Glomerular visceral epithelial cell (primary cell): ENCODE measurements at regions not wholly inside any gene's neighbourhood (a gene's known extent, or its start where the extent isn't known, plus 50 kb on each side); places are given as distances from the start of the nearest gene placed in this dataset.

Experiments used
- DNase-seq: peaks from one replicate; pipeline ENCODE4 v3.0.0-alpha.2; 2016; ENCODE audit errors: extremely low spot score

GRCh38 chr10:6774406-6774805 lies 194.3 kb upstream of the PRKCQ start:
- no peak for DNase-seq

GRCh38 chr10:6771331-6771730 lies 191.3 kb upstream of the PRKCQ start:
- no peak for DNase-seq

GRCh38 chr10:6770846-6771245 lies 190.8 kb upstream of the PRKCQ start:
- DNase-seq = no peak

GRCh38 chr10:6769704-6770417 lies 189.8 kb upstream of the PRKCQ start:
- DNase-seq = no peak

- no peak for DNase-seq
Measured at GRCh38 chr10:6766131-6766801, 186.2 kb upstream of the PRKCQ start.

- no peak for DNase-seq
Measured at GRCh38 chr10:6763423-6763822, 183.3 kb upstream of the PRKCQ start.

GRCh38 chr10:6763001-6763400 lies 182.9 kb upstream of the PRKCQ start:
- no peak for DNase-seq

- no peak for DNase-seq
Measured at GRCh38 chr10:6759961-6760360, 179.9 kb upstream of the PRKCQ start.

- no peak for DNase-seq
Measured at GRCh38 chr10:6757158-6757557, 177.1 kb upstream of the PRKCQ start.

GRCh38 chr10:6756716-6757115 lies 176.6 kb upstream of the PRKCQ start:
- DNase-seq = no peak

- no peak for DNase-seq
Measured at GRCh38 chr10:6755781-6756460, 175.8 kb upstream of the PRKCQ start.

- DNase-seq = no peak
Measured at GRCh38 chr10:6753644-6754043, 173.6 kb upstream of the PRKCQ start.

- no peak for DNase-seq
Measured at GRCh38 chr10:6751363-6751762, 171.3 kb upstream of the PRKCQ start.

- no peak for DNase-seq
Measured at GRCh38 chr10:6748981-6749635, 169.0 kb upstream of the PRKCQ start.

- DNase-seq = no peak
Measured at GRCh38 chr10:6748029-6748428, 168.0 kb upstream of the PRKCQ start.

- no peak for DNase-seq
Measured at GRCh38 chr10:6746782-6747181, 166.7 kb upstream of the PRKCQ start.

GRCh38 chr10:6743291-6743849 lies 163.3 kb upstream of the PRKCQ start:
- DNase-seq = no peak

GRCh38 chr10:6741541-6741941 lies 161.5 kb upstream of the PRKCQ start:
- DNase-seq = no peak

- no peak for DNase-seq
Measured at GRCh38 chr10:6739530-6740174, 159.6 kb upstream of the PRKCQ start.

- no peak for DNase-seq
Measured at GRCh38 chr10:6738112-6738768, 158.2 kb upstream of the PRKCQ start.

- no peak for DNase-seq
Measured at GRCh38 chr10:6737758-6738111, 157.7 kb upstream of the PRKCQ start.
